ENCODE measurements at regions not wholly inside any gene's neighbourhood (a gene's known extent, or its start where the extent isn't known, plus 50 kb on each side); places are given as distances from the start of the nearest gene placed in this dataset.

DNA sequence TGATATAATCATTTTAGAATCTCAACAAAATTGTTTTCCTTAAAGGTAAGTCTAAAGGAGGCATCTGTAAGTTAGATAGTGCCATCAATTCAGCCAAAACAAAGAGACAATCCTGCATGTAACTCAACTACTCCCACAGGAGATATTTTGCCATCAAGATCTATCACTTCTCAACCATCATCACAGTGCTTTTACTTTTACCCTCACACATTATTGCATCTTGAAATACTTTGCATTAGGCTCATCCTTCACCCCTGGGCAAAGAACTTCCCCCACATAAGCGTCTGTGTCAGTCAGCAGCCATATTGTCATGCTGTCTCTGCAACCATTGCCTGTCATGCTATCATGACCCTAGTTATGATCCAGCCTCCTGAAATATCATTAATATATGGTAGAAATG is 54.9 kb upstream of the NLGN1 start:
- in situ Hi-C loops (cut with HindIII; ENCODE audit: low sequenced_read_pairs), result no loop called here
- no peak overlapping the region for H3K4me3 ChIP-seq (ENCODE audit: low read depth, low read length)
- TF ChIP-seq, protein P1, sequence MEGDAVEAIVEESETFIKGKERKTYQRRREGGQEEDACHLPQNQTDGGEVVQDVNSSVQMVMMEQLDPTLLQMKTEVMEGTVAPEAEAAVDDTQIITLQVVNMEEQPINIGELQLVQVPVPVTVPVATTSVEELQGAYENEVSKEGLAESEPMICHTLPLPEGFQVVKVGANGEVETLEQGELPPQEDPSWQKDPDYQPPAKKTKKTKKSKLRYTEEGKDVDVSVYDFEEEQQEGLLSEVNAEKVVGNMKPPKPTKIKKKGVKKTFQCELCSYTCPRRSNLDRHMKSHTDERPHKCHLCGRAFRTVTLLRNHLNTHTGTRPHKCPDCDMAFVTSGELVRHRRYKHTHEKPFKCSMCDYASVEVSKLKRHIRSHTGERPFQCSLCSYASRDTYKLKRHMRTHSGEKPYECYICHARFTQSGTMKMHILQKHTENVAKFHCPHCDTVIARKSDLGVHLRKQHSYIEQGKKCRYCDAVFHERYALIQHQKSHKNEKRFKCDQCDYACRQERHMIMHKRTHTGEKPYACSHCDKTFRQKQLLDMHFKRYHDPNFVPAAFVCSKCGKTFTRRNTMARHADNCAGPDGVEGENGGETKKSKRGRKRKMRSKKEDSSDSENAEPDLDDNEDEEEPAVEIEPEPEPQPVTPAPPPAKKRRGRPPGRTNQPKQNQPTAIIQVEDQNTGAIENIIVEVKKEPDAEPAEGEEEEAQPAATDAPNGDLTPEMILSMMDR (IDR thresholded peaks at IDR 0.05; ENCODE audit: low read depth, low read length), result no peak
- DNase-seq (ENCODE audit: low read depth, low spot score), result no peak

DNA sequence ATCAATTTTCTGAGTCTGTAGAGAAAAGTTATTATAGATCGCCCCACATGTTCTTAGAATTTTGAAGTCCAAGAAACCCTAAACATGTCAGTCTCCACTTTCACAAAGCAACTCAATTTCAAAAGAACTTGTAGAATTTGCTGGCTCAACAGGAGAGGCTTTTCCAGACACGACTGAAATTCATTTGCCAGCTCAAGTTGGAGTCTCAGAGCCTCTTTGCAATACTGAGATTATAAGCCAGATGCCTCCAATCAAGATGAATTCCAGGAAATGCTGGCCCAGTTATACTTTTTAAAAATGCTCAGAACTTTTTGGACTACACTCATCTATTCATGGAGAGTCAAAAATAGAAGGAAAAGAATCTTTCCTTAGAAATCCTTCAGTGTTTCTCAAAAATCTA is 56.9 kb upstream of the NLGN1 start:
- DNase-seq (ENCODE audit: low read depth, low spot score), result no peak
- in situ Hi-C loops (cut with HindIII; ENCODE audit: low sequenced_read_pairs), result no loop called here

DNA sequence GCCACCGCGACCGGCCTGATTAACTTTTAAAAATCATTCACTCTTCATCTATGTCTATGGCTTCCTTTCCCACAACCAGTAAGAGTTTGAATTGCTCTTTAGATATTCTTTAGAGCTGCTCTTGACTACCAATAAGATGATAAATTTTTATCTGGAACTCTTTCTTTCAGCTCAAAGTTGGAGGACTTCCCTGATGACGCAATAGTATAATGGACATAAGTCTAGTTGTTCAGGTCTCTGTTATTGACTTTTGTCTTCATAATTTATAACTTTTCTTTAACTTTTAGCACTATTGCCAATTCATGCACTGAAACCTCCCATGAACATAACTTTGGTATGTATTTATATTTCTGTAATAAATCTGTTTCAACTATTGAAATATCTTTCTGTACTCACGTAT is 61.3 kb upstream of the NLGN1 start:
- no peak for DNase-seq (ENCODE audit: low read depth, low spot score)
- TF ChIP-seq, protein P1 (IDR thresholded peaks at IDR 0.05; ENCODE audit: low read depth, low read length), result no peak
- in situ Hi-C loops (cut with HindIII; ENCODE audit: low sequenced_read_pairs), result no loop called here
- no peak overlapping the region for H3K4me3 ChIP-seq (ENCODE audit: low read depth, low read length)

More for the DNA sequence above, 56.9 kb upstream of the NLGN1 start:
- no peak overlapping the region for H3K4me3 ChIP-seq (ENCODE audit: low read depth, low read length)
- TF ChIP-seq, protein P1 (IDR thresholded peaks at IDR 0.05; ENCODE audit: low read depth, low read length), result no peak

DNA sequence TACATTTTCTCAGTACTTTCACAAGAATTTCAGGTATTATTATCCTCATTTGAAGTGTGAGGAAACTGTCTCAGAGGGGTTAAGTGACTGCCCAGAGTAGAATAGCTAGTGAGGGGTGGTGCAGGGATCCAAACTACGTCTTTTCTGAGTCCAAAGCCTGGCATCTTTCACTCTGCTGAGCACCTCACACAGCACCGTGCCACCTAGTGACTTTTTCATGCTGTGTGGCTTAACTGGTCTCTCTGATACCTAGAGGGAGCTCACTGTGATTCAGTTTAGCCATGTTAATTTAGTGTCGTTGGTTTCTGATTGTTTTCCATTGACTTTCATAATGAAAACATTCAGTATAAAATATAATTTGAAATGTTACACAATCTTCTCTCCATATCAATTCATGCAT is 91.4 kb upstream of the NLGN1 start:
- in situ Hi-C loops (cut with HindIII; ENCODE audit: low sequenced_read_pairs), result no loop called here
- DNase-seq (ENCODE audit: low read depth, low spot score), result no peak
- no peak overlapping the region for H3K4me3 ChIP-seq (ENCODE audit: low read depth, low read length)
- TF ChIP-seq, protein P1 (IDR thresholded peaks at IDR 0.05; ENCODE audit: low read depth, low read length), result no peak

GRCh38 chr3:173304182-173304800 is 93.3 kb upstream of the NLGN1 start:
- no peak for DNase-seq (ENCODE audit: low read depth, low spot score)
- TF ChIP-seq, protein P1 (IDR thresholded peaks at IDR 0.05; ENCODE audit: low read depth, low read length), result no peak
- in situ Hi-C loops (cut with HindIII; ENCODE audit: low sequenced_read_pairs), result no loop called here
- H3K4me3 ChIP-seq (ENCODE audit: low read depth, low read length), result no peak overlapping the region

- TF ChIP-seq, protein P1 (IDR thresholded peaks at IDR 0.05; ENCODE audit: low read depth, low read length), result no peak
- H3K4me3 ChIP-seq (ENCODE audit: low read depth, low read length), result no peak overlapping the region
- in situ Hi-C loops (cut with HindIII; ENCODE audit: low sequenced_read_pairs), result no loop called here
- no peak for DNase-seq (ENCODE audit: low read depth, low spot score)
Observed at GRCh38 chr3:173301647-173302046, 95.9 kb upstream of the NLGN1 start.

Data from astrocyte of the spinal cord (primary cell).